ENCODE measurements at regions not wholly inside any gene's neighbourhood (a gene's known extent, or its start where the extent isn't known, plus 50 kb on each side); places are given as distances from the start of the nearest gene placed in this dataset.

DNA sequence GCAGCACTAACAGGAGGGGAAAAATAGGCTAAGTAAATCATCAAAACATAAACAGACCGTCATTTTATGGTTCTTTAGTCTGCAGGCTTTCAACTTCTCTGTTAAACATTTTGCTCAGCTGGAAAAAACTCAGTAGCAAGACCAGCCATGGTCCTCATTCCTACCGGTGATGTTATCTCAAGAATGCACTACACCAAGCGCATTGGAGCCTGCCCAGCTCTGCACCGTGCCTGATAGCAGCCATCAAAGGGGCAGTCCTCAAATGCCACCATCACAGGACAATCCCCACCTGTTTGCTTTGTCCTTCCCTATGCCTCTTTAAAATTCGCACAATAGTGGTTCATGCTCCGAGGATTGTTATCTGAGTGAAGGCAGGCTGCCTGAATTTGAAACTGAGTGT, 181.5 kb upstream of the MON1B start (continued):
- TF ChIP-seq, protein P1, sequence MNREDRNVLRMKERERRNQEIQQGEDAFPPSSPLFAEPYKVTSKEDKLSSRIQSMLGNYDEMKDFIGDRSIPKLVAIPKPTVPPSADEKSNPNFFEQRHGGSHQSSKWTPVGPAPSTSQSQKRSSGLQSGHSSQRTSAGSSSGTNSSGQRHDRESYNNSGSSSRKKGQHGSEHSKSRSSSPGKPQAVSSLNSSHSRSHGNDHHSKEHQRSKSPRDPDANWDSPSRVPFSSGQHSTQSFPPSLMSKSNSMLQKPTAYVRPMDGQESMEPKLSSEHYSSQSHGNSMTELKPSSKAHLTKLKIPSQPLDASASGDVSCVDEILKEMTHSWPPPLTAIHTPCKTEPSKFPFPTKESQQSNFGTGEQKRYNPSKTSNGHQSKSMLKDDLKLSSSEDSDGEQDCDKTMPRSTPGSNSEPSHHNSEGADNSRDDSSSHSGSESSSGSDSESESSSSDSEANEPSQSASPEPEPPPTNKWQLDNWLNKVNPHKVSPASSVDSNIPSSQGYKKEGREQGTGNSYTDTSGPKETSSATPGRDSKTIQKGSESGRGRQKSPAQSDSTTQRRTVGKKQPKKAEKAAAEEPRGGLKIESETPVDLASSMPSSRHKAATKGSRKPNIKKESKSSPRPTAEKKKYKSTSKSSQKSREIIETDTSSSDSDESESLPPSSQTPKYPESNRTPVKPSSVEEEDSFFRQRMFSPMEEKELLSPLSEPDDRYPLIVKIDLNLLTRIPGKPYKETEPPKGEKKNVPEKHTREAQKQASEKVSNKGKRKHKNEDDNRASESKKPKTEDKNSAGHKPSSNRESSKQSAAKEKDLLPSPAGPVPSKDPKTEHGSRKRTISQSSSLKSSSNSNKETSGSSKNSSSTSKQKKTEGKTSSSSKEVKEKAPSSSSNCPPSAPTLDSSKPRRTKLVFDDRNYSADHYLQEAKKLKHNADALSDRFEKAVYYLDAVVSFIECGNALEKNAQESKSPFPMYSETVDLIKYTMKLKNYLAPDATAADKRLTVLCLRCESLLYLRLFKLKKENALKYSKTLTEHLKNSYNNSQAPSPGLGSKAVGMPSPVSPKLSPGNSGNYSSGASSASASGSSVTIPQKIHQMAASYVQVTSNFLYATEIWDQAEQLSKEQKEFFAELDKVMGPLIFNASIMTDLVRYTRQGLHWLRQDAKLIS (CRISPR knock-in tag; IDR thresholded peaks at IDR 0.05; ENCODE audit: borderline replicate concordance) = no peak

DNA sequence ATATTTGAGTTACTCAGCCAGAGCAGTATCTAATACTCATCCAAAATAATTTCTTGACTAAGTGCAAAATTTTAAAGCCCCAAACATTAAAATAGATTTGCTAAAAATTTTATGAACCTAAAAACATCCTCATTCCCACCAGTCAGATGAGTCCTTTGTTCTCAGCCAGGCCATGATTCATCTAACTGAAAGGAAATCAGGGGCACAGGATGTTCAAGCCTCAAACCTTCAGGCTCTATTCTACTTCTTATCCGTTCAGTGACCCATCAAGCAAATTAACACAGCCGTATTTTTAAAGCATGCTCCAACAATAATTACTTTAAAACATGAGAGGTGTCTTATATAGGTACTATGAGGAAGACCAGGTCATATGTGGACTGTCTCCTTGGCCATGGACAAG, 176.5 kb upstream of the MON1B start:
- TF ChIP-seq TEAD4 (CRISPR knock-in tag; IDR thresholded peaks at IDR 0.05) (no peak), SP1 (CRISPR knock-in tag; conservative IDR thresholded peaks at IDR 0.05) (no peak)
- TF ChIP-seq, protein P2, sequence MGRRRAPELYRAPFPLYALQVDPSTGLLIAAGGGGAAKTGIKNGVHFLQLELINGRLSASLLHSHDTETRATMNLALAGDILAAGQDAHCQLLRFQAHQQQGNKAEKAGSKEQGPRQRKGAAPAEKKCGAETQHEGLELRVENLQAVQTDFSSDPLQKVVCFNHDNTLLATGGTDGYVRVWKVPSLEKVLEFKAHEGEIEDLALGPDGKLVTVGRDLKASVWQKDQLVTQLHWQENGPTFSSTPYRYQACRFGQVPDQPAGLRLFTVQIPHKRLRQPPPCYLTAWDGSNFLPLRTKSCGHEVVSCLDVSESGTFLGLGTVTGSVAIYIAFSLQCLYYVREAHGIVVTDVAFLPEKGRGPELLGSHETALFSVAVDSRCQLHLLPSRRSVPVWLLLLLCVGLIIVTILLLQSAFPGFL (CRISPR knock-in tag; IDR thresholded peaks at IDR 0.05; ENCODE audit: borderline replicate concordance) = no peak
- ChIA-PET POLR2A (no interaction called here), CTCF (no interaction called here)
- Mint-ChIP-seq H3K27ac (no peak overlapping the region), H3K36me3 (peaks cover 44% of the 10 kb centered on the region), H3K27me3 (ENCODE audit: low read depth) (peaks cover 4% of the 10 kb centered on the region), H3K4me1 (no peaks in the 10 kb centered on the region), H3K9me3 (peaks cover 90% of the 10 kb centered on the region), H3K4me3 (no peak overlapping the region)
- no peak for ATAC-seq
- DNase-seq (ENCODE audit: low spot score) = no peak

DNA sequence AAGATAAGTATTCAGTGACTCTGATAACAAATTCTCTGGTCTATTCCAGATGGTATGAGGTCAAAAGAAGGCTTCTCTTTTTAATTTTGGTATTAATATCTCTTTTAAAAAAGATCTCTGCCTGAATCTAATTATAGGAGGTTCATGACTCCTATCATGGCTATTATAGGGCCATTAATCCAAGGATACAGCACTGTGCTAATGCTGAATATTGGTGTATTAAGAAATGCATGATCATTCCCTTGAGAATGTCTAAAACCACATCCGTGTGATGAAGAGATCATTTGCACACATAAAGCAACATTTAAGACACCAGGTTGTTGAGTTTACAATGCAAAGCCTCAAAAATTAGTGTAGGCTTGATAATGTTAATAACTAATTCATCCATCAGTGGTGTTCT, 160.4 kb upstream of the MON1B start:
- no peak for ATAC-seq
- CTCF ChIA-PET = no interaction called here
- H3K9me3 Mint-ChIP-seq = peaks cover 42% of the 10 kb centered on the region

More for the DNA sequence above, 160.4 kb upstream of the MON1B start:
- H3K4me3 Mint-ChIP-seq = no peak overlapping the region
- POLR2A ChIA-PET = no interaction called here
- no peaks in the 10 kb centered on the region for H3K4me1 Mint-ChIP-seq
- H3K27ac Mint-ChIP-seq = no peak overlapping the region
- DNase-seq (ENCODE audit: low spot score) = no peak
- H3K36me3 Mint-ChIP-seq = peaks cover under 1% of the 10 kb centered on the region; the same call in 1 of the 2 replicates
- TF ChIP-seq MLX (CRISPR knock-in tag; IDR thresholded peaks at IDR 0.05) (no peak), GRHL2 (CRISPR knock-in tag; IDR thresholded peaks at IDR 0.05; ENCODE audit: insufficient replicate concordance, severe bottlenecking) (no peak), CBFB (CRISPR knock-in tag; IDR thresholded peaks at IDR 0.05; ENCODE audit: low read depth) (no peak), KAT7 (CRISPR knock-in tag; IDR thresholded peaks at IDR 0.05; ENCODE audit: borderline replicate concordance) (no peak), ZMAT4 (CRISPR knock-in tag; IDR thresholded peaks at IDR 0.05) (no peak), NFATC4 (CRISPR knock-in tag; IDR thresholded peaks at IDR 0.05) (no peak), JUN (CRISPR knock-in tag; IDR thresholded peaks at IDR 0.05) (no peak), PRDM15 (CRISPR knock-in tag; IDR thresholded peaks at IDR 0.05) (no peak), ZNF416 (CRISPR knock-in tag; IDR thresholded peaks at IDR 0.05) (no peak), SOX15 (CRISPR knock-in tag; IDR thresholded peaks at IDR 0.05) (no peak), TP53 (CRISPR knock-in tag; IDR thresholded peaks at IDR 0.05) (no peak), NFYB (CRISPR knock-in tag; conservative IDR thresholded peaks at IDR 0.05; ENCODE audit: low read depth) (no peak), TCF7 (CRISPR knock-in tag; IDR thresholded peaks at IDR 0.05; ENCODE audit: low read depth) (no peak), CDX4 (CRISPR knock-in tag; IDR thresholded peaks at IDR 0.05; ENCODE audit: borderline replicate concordance) (no peak), ZNF317 (CRISPR knock-in tag; IDR thresholded peaks at IDR 0.05; ENCODE audit: borderline replicate concordance, low read depth) (no peak)
- no peaks in the 10 kb centered on the region for H3K27me3 Mint-ChIP-seq (ENCODE audit: low read depth)

All from WTC11 (cell line).